ENCODE measurements at regions not wholly inside any gene's neighbourhood (a gene's known extent, or its start where the extent isn't known, plus 50 kb on each side); places are given as distances from the start of the nearest gene placed in this dataset.

DNA sequence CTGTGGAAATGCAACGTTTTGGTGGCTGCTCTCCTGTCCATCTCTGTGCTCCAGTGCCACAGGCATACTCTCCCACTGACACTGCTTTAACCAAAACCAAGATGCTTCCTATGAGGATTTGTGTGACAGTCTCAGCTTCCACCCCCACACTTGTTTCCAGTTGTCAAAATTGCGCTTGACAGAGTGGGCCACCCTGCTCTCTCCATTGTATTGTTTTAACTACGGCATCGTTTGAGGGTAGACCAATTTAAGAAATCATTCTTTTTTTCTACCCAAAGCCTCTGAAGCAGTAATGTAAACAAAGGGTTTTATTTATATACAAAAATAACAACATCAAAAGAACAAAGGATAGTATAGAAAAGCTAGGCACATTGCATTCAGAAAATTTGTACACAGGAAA is 178.0 kb downstream of the INHBA start:
- no peak for DNase-seq

DNA sequence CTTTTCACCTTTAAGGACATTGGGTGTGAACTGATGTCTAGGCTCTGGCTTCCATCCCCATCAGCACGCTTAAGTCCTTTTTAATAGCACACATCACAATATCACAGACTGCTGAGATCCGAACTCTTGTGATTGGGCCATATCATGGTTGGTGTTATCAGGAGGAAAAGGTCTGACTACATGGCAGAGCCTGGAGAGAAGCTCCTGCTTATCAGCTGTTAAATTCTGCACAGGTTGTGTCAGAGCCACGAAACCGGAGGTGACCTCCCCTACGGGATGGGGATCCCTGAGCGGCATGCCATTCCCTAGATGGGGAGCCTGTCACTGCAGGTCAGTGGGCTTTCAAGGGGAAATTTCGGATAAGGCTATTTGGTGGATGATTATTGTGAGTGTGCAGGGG is 182.4 kb downstream of the INHBA start:
- no peak for DNase-seq

DNA sequence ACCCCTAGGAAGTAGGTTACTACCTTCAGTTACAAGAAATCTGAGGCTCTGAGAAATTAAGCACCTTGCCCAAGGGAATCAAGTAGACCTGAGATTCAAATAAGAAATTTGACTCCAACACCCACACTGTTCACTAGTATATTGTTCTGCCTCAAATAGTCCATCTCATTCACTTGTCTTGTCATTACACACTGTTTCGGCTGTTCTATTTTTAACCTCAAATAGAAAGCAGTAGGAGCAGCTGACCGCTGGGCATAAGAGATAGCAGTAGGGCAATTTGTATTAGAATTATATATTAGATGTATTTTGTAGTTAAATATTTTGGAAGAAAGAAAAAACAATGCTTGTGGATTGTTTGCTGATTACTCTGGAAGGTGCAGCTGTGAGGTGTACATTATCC is 185.1 kb downstream of the INHBA start:
- DNase-seq, result no peak

DNA sequence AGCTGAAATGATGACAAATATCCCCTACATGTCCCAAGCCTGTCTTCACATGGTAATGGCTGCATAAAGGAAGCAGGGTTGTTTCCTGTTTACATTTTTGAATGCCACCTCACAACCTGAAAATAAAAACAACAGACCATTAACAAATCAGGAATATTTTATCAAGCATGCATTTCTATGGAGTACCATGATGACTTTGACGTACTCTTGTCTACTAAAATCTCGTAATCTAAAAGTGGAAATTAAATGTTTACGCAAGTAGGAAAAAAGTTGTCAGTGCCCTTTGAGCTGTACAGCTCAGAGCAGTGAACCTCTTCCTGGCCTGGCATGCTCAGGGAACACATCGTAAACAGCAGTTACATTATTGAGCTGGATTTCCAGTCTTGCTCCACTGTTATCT is 194.1 kb downstream of the INHBA start:
- DNase-seq, result no peak

DNA sequence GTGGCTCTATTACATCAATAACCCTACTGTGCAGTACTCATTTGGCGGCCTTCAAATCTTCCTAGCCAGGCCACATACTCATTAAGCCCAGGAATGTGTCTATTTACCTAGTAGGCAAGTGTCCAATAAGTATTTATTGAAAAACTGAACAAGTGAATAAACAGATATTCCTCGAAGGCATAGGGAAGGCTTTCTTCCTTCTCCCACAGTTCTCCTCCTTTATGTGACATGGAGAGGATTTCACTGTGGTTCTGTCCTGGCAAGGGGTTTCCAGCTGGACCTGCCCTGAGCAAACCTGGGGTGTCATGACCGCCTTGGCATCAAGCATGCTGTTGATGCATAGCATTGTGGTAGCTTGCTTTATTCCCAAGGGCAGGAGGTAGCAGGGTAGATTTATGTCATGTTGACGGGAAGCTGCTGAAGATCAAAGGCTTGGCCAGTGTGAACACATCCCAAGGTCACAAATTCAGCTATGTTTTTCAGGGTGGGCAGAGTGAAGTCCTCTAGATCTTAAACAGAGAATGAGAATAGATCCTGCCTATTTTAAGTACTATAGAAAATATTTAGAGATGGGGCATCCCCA is 195.1 kb downstream of the INHBA start:
- no peak for DNase-seq

DNA sequence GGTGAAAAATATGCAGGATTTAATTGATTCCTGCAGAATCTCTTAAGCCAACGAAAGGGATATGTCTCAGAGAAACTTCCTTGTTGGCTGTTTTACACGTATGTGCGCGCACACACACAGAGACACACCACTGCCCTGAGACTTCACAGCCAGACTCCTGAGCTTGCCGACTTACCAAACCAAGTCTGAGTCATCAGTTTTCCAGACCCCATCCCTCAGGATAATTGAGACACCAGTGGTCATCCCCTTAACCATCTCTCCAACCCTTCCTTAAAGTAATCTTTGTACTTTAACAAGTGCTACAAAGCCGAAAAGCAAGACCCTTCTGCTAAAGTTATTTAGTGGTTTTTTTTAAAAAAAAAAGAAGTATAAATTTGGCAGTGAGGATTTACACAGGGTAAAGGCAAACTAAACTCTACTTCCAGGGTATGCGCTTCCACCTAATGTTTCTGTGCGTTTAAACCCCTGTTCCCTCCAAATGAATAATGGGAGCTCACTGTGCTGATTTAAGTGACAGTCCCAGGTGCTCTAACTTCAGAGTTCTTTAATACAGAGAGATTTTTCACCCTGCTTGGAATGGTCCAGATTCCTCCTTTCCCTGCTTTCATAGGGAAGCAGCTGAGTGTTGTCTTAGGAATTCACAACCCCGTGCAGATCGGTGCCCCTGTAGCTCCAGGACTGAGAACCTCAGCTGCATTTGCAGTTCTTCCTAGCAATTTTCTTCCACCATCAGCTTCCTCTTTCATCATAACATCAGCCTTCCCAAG is 198.5 kb downstream of the INHBA start:
- no peak for DNase-seq

DNA sequence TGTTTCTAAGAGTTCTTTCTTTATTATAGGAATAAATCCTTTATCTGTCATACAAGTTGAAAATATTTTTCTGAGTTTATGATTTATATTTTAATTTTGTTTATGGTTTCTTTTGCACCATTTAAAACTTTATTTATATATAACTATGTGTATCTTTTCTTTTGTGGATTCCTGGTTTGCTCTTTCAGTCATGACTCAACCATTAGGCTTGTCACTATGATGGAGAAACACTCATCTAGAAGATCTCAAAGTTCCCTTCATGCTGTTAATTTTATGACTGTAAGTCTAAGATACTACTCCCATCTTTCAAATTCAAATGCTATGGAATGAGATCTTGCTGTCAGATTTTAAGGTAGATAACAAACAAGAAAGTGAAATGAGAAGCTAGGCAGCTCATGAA is 199.5 kb downstream of the INHBA start:
- DNase-seq, result no peak

DNA sequence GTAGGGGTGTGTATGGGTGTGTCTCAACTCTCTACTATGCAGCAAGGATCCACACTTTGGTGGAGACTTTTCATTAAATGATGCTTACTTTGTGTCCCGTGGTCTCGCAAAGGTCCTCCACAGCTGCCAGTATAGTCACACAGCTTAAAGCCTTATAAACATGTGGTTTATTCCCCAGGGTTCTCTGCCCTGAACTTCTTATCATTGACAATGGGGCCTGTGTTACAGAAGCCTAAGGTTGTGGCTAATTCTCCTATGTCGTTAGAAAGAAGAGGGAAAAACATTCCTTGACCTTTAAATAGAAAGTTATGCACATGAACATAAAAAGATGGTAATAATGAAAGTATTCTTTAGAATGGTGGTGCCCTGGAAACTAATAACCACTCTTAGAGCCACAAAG is 201.4 kb downstream of the INHBA start:
- DNase-seq, result no peak

DNA sequence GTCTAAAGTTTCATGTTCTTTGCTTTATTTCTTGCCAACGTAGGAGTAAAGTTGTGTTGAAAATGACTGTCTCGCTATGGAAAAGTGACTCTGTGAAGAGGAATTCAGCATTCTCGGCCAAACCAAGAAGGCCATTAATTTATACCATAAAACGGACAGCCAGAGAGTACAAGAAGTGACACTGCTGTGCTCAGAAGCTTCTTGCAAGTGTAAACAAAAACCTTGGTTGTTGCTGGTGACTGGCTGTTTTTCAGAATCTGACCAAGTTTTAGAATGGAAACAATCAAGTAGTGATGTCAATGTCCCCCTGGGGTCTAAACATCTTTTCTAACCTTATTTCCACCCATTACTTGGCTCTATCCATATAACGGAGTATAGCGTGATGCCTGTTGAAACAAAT is 201.9 kb downstream of the INHBA start:
- DNase-seq, result peak; percentile 19

DNA sequence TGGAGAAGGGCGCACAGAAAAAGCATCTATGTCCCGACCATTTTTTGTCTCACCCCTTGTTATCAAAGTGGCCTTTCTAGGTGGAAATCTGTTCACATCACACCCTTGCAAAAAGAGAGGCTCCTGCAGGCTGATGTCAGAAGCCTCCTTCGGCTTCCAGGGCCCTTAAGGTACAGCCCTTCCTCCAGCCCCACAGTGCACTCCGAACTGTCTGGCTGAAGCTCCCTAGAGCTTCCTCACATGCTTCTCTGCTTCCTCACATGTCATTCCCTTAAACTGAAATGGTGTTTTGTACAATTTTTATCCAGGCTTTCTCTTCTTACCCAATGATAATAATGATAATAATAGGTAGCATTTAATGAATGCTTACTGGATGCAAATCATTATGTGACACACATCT is 210.3 kb downstream of the INHBA start:
- no peak for DNase-seq

DNA sequence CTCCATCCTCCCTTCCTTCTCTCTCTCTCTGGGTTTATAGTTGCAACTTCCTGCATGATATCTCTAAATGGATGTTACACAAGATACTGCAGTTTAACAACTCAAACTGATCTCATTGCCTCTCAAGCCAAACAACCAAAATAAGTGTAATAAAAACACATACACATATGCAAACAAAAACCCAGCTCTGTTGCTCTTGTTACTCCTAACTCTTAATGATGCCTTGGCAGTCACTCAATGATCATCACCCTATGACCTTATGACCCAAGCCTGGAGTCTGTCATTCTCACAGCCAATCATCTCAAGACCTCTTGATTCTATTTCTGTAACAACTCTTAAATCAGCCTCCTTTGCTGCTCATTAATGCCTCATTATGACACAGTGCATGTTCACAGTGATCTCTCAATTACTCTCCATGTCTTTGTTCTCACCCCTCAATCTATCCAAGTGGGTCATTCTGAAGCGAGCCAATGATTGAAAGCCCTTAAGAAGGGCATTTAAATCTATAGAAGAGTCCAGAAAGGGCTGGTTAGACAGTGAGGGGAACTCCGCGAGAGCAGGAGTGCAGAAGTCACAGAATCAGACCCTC is 210.9 kb downstream of the INHBA start:
- DNase-seq, result peak; percentile 38

DNA sequence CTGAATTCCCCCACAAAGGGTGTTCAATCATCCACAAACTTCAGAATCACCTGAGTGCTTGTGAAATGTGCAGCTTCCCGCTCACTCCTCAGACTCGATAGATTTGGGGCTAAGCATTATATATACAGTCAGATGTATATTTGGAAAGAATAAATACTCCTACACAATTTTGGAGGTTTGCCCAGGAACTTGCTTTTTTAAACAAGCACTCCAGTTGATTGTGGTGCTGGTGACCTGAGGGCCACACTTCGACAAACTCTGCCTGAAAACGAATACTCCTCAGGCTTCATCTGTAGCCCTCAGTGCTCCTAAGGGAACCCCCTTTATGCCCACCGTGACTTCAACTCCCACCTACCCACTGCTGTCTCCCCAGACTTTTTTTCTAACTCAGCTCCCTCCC is 211.6 kb downstream of the INHBA start:
- DNase-seq, result peak; percentile 27

DNA sequence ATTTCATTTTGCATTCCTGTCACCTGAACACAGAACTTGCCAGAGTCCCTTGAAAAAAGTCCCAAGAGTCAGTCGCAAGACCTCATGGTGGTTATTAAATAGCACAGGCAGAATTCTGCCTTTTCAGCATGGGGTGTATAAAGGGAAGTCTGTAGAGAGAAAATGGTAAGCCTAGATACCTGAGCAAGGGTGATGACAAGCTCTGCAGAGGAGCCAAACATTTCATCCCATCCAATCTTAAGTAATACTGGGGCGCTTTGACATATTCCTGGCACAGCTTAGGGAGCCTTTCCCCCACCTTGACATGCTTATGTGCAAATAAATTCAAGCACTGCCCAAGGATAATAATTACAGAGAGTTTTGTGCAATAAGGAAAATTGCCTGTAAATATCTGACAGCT is 213.0 kb downstream of the INHBA start:
- no peak for DNase-seq

DNA sequence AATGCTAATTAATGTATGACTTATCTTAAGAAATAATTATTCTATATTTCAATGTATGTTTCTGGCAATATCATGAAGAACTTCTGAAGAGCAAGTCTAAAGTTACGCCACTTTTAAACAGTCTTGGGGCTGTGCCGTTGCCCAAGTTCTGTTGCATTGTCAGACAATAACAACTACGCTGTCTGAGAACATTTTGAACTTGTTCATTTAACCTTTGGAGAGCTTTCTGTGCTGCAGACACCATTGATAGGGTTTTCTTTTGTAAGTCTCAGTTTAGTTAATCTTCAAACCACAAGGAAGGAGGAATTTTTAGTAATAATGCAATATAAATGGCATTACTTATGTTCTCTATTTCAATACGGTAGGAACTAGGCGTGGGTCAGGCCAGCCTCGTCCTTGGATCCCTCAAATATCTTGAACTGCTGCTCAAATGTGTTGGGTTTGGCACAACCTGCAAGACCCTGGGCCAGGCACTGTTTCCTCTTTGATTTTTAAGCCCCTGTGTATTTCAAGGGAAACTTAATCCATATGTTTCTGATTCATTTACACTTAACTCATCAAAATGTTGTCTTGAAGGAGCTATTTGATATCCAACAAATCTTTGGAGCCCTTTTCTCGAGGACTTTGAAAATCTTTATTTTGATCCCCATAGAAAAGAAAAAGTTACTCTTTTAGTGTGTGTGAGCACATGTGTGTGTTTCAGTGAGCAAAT is 215.5 kb downstream of the INHBA start:
- no peak for DNase-seq

DNA sequence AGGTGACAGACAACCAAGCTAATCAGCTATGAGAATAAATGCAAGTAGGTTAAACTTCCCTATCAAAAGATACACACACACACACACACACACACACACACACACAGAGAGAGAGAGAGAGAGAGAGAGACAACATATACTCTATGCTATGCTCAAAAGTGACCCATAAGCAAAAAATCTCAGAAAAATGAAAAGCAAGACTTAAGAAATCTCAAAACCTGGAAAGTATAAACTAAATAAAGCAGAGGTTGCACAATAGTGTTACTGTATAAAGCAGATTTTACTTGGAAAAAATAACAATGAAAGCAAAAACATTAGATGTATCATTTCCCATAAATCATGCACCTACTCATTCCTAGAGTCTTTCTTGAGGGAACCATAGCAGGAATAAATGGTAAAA is 221.5 kb downstream of the INHBA start:
- DNase-seq, result no peak

DNA sequence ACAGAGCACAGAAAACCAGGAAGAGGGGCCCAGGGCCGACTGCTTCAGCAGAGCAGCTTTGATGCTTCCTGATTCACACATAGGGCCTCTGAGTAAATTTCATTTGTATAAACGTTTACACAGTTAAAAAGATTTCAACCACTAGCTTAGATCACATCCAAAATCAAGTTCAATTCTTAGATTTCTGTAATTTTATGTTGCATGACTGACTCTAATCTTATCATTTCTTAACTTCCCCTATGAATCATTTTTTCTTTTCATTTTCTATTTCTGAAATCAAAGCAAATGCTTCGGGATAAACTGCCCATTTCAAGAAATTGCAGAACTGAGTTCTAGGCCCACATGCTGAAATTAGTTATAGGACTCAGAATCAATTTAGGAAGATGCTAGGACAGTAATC is 224.7 kb downstream of the INHBA start:
- DNase-seq, result no peak

DNA sequence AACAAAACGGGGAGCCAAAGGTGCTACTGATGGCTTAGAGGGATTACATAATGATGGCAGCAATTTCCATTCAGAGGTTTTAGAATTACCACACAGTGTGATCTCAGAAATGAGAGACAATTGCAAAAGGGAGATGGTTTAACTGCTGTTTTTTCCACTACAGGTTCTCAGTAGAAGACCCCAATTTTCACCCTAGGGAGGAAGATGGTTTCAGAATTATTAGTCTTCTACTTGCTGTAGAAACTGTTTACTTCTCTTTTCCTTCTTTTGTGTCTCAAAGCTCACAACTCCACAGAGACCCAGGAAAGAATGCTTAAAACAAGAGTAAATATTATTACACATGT is 226.5 kb downstream of the INHBA start:
- no peak for DNase-seq

DNA sequence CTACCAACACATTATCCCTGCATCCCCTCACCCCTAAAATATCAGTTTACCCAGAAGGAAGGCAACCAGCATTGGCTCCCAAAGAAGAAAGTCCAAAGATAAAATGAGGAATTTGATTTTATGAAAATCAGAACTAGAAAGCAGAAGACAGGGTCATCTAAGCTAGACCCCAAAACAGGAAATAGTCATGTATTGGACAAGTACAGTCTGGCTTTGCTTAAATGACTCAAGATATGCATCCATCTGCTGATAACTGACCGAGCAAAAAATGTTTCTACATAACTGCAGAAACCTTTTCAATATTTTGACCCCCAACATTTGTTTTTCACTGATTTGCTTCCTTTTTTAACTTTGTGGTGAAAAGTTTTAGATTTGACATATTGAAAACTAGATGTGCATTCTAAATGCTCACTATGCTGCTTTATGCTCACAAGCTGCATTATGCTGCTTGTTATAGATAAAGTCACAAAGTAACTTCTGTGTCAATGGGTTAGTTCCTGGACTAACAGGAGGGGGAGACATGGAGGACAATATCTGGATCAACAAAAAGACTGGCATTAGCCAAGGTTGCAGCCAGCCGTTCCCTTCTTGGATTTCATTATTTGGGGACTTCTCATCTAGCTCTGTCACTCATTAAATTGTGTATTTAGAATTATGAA is 227.0 kb downstream of the INHBA start:
- DNase-seq, result no peak

DNA sequence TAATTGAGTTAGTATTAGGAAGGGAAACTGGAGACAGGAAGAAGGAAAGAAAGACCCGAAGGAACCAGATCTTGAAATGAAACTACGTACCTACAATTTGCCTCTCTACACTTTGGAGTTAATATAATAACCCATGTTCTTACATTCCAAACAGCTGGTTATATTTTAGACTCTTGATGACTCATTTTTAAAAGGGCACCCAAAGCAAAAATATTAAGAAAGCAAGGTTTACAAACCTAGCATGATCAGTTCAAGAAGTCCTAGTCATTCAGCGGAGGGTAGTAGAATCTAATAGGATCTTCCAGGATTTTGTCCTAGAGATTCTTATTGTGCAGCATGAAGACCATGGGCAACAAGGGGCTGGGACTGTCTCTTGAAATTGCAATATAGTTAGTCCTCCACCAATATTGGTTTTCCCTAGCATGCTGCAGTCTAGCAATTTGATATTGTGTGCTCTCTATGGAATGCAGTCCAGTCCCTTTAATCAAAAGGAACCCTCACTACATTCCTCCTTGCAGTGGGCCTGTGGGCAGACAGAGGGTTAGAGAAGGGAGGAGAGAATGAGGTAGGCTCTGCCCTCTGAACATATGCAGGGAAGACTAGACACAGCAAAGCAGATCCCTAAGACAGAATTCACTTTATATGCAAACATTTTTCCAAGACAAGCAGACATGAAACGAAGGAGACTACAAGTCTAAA is 230.3 kb downstream of the INHBA start:
- DNase-seq, result no peak

DNA sequence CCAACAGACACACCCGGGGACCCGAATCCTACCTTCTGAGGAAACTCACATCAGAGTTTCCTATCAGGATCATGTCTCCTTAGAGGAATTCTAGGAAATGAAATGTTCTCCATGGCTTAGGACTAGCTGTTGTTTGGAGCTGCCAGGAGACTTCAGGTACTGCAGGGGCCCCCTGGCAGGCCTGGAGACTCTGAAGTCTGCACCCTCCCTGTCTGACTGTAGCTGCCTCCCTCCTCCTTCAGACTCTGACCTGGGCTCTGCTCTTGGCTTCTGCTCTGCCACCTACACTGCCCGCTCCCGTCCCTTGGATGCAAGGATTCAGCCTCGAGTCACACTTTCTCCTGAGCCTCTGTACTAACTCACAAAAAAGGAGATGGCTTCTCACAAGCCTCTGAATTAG is 232.8 kb downstream of the INHBA start:
- DNase-seq, result no peak

DNA sequence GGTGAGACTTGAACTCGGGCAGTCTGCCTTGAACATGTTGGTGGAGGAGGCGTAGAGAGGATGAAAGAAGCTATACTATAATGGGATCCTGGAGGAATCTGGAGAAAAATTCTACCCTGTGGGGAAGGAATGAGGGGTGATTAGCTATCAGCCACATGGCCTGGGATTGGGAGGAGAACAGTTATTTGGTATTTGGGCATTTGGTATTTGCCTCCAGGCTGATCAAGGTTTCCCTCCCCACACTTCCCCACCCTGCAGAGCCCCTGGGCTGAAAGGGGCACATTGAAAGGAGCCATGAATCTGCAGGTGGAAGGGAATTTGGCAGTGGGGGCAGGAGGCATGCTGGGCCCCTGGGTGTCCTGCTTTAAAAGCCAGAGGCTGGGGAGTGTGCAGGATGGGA is 235.3 kb downstream of the INHBA start:
- DNase-seq, result no peak

DNA sequence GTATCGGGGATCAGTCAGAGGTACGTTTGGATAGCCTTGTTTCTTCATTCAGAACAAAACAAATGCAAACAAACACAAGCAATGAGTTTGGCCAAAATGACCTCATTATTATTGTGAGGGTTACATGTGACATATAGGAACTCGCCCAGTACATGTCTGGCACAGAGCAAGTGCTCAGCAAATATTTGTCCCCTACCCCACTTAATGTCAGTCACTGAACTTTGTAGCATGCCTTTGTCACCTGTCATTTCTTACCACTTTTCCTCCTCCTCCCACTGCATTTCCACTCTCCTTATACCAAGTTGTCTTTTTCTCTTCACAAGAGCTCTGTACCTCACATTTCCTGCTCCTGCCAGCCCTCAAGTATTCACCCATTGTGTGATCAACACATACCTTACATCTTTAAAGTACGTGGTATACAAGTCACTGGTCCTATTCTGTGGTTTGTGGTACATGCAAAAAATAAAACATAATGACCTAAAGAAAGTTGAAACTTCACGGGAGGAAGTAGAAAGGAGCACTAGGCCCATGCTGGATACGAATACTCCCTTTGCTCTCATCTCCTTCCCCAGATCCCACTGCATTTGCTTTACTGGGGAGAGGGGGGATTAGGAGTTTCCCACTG is 236.0 kb downstream of the INHBA start:
- no peak for DNase-seq
